ENCODE measurements at regions not wholly inside any gene's neighbourhood (a gene's known extent, or its start where the extent isn't known, plus 50 kb on each side); places are given as distances from the start of the nearest gene placed in this dataset.

DNA sequence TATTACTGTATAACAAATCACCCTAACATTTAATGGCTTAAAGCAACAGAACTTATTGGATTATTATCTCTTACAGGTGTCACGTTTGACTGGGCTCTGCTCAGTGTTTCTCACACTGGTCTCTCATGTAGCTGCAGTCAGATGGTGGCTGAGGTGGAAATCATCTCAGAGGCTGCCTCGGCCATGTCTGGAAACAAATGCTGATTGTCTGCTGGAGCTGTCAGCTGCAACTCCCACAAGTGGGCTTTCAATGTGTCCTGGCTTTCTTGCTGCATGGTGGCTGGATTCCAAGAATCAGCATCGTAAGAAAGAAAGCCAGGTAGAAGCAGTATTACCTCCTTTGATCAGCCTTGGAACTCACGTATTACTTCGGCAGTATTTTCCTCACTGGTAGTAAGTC is 277.6 kb downstream of the SPANXN1 start:
- CTCF ChIA-PET = no interaction called here
- Histone ChIP-seq H3K27me3 (ENCODE audit: control insufficient read depth, insufficient read depth, low read length) (no peaks in the 10 kb centered on the region), H3K4me3 (ENCODE audit: low read depth, low read length) (no peak overlapping the region), H3K36me3 (ENCODE audit: control insufficient read depth, insufficient read depth, low read length) (no peaks in the 10 kb centered on the region)
- no peak for DNase-seq (ENCODE audit: low read depth)
- POLR2A ChIA-PET = no interaction called here
- TF ChIP-seq CTCF (IDR thresholded peaks at IDR 0.05; ENCODE audit: insufficient read depth, low read depth, low read length) = no peak

DNA sequence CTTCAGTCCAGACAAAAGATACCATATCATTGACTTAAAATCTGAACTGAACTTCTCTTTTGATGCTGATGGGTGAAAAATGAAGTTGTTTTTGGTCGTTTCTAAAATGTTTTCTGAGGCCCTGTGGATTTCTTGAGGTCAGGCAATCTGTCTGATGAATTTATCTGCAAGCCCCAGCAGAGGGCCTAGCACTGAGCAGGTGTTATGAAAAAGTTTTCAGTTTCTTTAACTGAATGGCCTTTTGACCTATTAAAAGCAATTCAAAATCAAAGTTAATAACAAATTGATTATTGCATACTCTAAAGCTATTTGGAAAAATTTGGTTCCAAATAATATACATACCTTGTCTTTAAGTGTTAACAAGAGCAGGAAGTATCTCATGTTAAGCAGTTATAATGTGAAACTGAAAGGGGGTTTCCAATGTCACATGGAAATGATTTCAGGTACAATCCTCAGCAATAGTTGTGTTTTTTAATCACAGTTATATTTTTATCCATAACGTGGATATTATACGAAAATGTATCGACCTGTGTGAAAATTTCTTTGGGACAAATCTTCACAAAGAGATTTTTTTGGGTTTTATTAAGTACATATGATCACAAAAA is 285.0 kb downstream of the SPANXN1 start:
- POLR2A ChIA-PET = no interaction called here
- no peak for TF ChIP-seq CTCF (IDR thresholded peaks at IDR 0.05; ENCODE audit: insufficient read depth, low read depth, low read length)
- no peak for DNase-seq (ENCODE audit: low read depth)
- Histone ChIP-seq H3K36me3 (ENCODE audit: control insufficient read depth, insufficient read depth, low read length) (no peaks in the 10 kb centered on the region), H3K27me3 (ENCODE audit: control insufficient read depth, insufficient read depth, low read length) (no peaks in the 10 kb centered on the region), H3K4me3 (ENCODE audit: low read depth, low read length) (no peak overlapping the region)
- CTCF ChIA-PET = no interaction called here

DNA sequence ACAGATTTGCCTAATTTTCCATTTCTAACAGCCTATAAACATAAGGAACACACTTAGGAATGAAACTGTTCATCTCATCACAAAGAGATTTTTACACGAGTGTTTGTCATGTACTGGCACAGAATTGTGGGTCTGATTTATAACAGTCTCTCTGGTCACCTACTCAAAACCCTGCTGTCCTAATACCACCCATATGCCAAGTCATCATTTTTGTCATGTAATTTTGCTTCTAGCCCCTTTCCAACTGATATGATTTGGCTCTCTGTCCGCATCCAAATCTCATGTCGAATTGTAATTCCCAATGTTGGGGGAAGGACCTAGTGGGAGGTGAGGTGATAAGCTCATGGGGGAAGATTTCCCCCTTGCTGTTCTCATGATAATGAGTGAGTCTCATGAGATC is 284.1 kb upstream of the SLITRK2 start:
- ChIA-PET CTCF (no interaction called here), POLR2A (no interaction called here)
- no peaks in the 10 kb centered on the region for H3K27me3 ChIP-seq (ENCODE audit: control insufficient read depth, insufficient read depth, low read length)
- no peak for TF ChIP-seq CTCF (IDR thresholded peaks at IDR 0.05; ENCODE audit: insufficient read depth, low read depth, low read length)
- H3K4me3 ChIP-seq (ENCODE audit: low read depth, low read length) = no peak overlapping the region
- no peaks in the 10 kb centered on the region for H3K36me3 ChIP-seq (ENCODE audit: control insufficient read depth, insufficient read depth, low read length)
- no peak for DNase-seq (ENCODE audit: low read depth)

- POLR2A ChIA-PET = no interaction called here
- CTCF ChIA-PET = no interaction called here
- H3K4me3 ChIP-seq (ENCODE audit: low read depth, low read length) = no peak overlapping the region
- H3K36me3 ChIP-seq (ENCODE audit: control insufficient read depth, insufficient read depth, low read length) = no peaks in the 10 kb centered on the region
- TF ChIP-seq CTCF (IDR thresholded peaks at IDR 0.05; ENCODE audit: insufficient read depth, low read depth, low read length) = no peak
- no peaks in the 10 kb centered on the region for H3K27me3 ChIP-seq (ENCODE audit: control insufficient read depth, insufficient read depth, low read length)
- DNase-seq (ENCODE audit: low read depth) = no peak
Measured at GRCh38 chrX:145549496-145549895, 268.1 kb upstream of the SLITRK2 start.

DNA sequence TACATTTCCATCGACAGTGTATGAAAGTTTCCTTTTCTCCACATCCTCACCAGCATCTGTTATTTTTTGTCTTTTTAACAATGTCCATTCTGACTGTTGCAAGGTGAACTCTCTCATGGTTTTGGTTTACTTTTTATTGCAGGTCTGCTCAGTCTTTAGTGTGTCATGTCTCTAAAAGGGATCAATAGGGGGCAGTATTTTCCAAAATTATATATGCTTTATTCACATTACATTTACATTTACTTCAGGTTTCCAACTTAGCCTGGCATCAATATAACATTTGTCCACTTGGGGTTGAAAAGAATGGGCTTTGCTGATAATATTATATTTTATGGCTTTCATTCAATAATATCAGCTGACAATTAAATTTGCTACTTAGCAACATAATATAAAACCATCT is 265.0 kb upstream of the SLITRK2 start:
- no peak overlapping the region for H3K4me3 ChIP-seq (ENCODE audit: low read depth, low read length)
- CTCF ChIA-PET = no interaction called here
- no peaks in the 10 kb centered on the region for H3K27me3 ChIP-seq (ENCODE audit: control insufficient read depth, insufficient read depth, low read length)
- POLR2A ChIA-PET = no interaction called here
- TF ChIP-seq CTCF (IDR thresholded peaks at IDR 0.05; ENCODE audit: insufficient read depth, low read depth, low read length) = no peak
- DNase-seq (ENCODE audit: low read depth) = no peak
- H3K36me3 ChIP-seq (ENCODE audit: control insufficient read depth, insufficient read depth, low read length) = no peaks in the 10 kb centered on the region
